CD4-positive, CD25-positive, alpha-beta regulatory T cell (primary cell): ENCODE measurements at regions not wholly inside any gene's neighbourhood (a gene's known extent, or its start where the extent isn't known, plus 50 kb on each side); places are given as distances from the start of the nearest gene placed in this dataset.
"Not testable (repeated sequence)": the region's sequence is repeated elsewhere in the genome, so short reads cannot be mapped to it uniquely, and the experiment has no call there.

Experiments
- ATAC-seq, 2 donors: fragments of 150-1000 bp; cut with Tn5 transposase; one replicate each; pipeline ENCODE4 v1.10.0; 2021; ENCODE audit warnings: low read depth in 2 of 2, moderate number of reproducible peaks in 2 of 2, moderate library complexity in 1 of 2
- DNase-seq, 3 donors: peaks; one replicate each; pipeline versions ENCODE4 v3.0.0 to v3.0.0-alpha.2; 2012 to 2022; ENCODE audit warnings: mixed read lengths in 1 of 3
- H3K27ac ChIP-seq: one replicate; pipeline ENCODE4 v1.7.0; 2013; ENCODE audit warnings: mild to moderate bottlenecking, low read length; ENCODE audit not compliant: insufficient read depth, poor library complexity, severe bottlenecking
- H3K27me3 ChIP-seq: one replicate; pipeline ENCODE4 v1.7.0; 2013; ENCODE audit warnings: low read length; ENCODE audit not compliant: control insufficient read depth, insufficient read depth
- H3K36me3 ChIP-seq: one replicate; pipeline ENCODE4 v1.7.0; 2013; ENCODE audit warnings: mild to moderate bottlenecking, low read length, moderate library complexity; ENCODE audit not compliant: control insufficient read depth, insufficient read depth
- H3K4me1 ChIP-seq: 2 replicates; pipeline ENCODE4 v1.7.0; 2013; ENCODE audit warnings: mild to moderate bottlenecking, low read length; ENCODE audit not compliant: insufficient read depth, control insufficient read depth, poor library complexity, severe bottlenecking
- H3K4me3 ChIP-seq: one replicate; pipeline ENCODE4 v1.7.0; 2013; ENCODE audit warnings: low read depth, mild to moderate bottlenecking, low read length, moderate library complexity
- H3K9me3 ChIP-seq, 2 experiments: 1 replicate in 1 of 2; 2 replicates in 1 of 2; pipeline ENCODE4 v1.7.0; 2013; ENCODE audit warnings: low read length in 2 of 2, mild to moderate bottlenecking in 1 of 2, moderate library complexity in 1 of 2; ENCODE audit not compliant: control insufficient read depth in 2 of 2
- H3K27ac Mint-ChIP-seq, 3 donors: one replicate each; pipeline ENCODE4 v1.8.0; 2020 to 2022; ENCODE audit warnings: mild to moderate bottlenecking in 3 of 3, mixed read lengths in 3 of 3, moderate library complexity in 2 of 3
- H3K27me3 Mint-ChIP-seq: one replicate; pipeline ENCODE4 v1.8.0; 2022; ENCODE audit warnings: mild to moderate bottlenecking, mixed read lengths
- H3K36me3 Mint-ChIP-seq: one replicate; pipeline ENCODE4 v1.8.0; 2020; ENCODE audit warnings: mixed read lengths
- H3K4me1 Mint-ChIP-seq, 4 donors: one replicate each; pipeline ENCODE4 v1.8.0; 2020 to 2022; ENCODE audit warnings: mixed read lengths in 4 of 4, mild to moderate bottlenecking in 1 of 4
- H3K4me3 Mint-ChIP-seq, 4 donors: one replicate each; pipeline ENCODE4 v1.8.0; 2020 to 2022; ENCODE audit warnings: mild to moderate bottlenecking in 4 of 4, mixed read lengths in 4 of 4, moderate library complexity in 3 of 4
- H3K9me3 Mint-ChIP-seq, 7 donors: one replicate each; pipeline ENCODE4 v1.8.0; 2020 to 2022; ENCODE audit warnings: mixed read lengths in 7 of 7, mild to moderate bottlenecking in 3 of 7, moderate library complexity in 2 of 7

- Histone ChIP-seq H3K4me3 (no peak overlapping the region), H3K9me3 (no peaks in the 10 kb centered on the region), H3K27me3 (no peaks in the 10 kb centered on the region), H3K36me3 (no peaks in the 10 kb centered on the region), H3K4me1 (no peaks in the 10 kb centered on the region), H3K27ac (no peak overlapping the region)
- no peak for ATAC-seq
- H3K4me3 Mint-ChIP-seq: no peak overlapping the region
- no peak overlapping the region for H3K27ac Mint-ChIP-seq
- peaks cover 15% of the 10 kb centered on the region for H3K27me3 Mint-ChIP-seq
- peaks cover 0 to 1% (median 0%) of the 10 kb centered on the region in 7 donors for H3K9me3 Mint-ChIP-seq
- no peaks in the 10 kb centered on the region for H3K36me3 Mint-ChIP-seq
- H3K4me1 Mint-ChIP-seq: no peaks in the 10 kb centered on the region
- no peak for DNase-seq
These were observed 134.8 kb downstream of the PXDC1 start for GRCh38 chr6:3616565-3617176.

DNA sequence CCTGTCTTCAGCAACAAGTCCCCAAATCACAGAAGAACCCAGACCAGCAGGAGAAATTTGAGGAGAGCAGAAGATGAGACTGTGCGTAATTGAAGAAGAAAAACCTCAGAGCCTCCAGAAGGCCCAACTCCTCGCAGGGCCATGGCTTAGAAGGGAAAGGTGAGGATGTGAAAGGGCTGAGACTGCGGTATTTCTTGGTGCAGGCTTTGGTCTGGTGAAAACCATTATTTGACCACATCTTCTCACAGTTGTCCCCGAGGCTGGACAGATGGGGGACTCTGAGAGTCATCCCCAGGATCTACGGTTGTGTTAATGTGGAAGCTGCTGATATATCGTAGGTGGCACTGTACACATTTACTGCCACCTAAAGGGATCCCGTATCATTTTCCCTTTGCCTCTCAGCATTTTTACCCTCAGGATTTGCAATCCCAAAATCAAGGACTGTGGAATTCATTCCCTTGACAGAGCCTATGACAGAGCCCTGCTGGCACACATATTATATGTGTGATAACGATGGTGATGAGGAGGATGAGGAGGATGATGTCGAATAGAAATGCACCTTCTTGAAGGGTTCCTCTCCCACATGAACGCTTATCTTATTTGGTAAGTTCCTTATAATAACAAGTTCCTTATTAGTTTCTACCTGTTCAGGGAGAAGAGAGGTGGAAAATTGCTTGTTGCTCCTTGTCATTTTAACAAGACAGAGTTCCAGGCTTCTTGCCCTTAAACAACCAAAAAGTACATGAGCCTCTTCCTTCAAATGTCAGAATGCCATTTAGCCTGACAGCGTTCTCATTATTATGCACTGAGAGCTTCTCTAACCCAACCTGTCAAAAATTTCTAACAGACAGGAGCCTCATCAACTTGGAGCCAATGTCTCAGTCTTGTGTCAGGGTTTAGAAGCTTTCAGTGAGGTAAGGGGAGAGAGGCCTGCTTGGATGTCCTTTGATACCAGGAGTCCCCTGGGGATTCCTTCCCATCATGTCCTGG, 135.8 kb downstream of the PXDC1 start:
- Histone ChIP-seq H3K36me3 (no peaks in the 10 kb centered on the region), H3K4me1 (no peaks in the 10 kb centered on the region), H3K27me3 (no peaks in the 10 kb centered on the region), H3K27ac (no peak overlapping the region), H3K4me3 (no peak overlapping the region), H3K9me3 (no peaks in the 10 kb centered on the region)
- H3K27me3 Mint-ChIP-seq: peaks cover 13% of the 10 kb centered on the region
- no peaks in the 10 kb centered on the region for H3K9me3 Mint-ChIP-seq
- no peak overlapping the region for H3K4me3 Mint-ChIP-seq
- no peak for ATAC-seq
- no peak overlapping the region for H3K27ac Mint-ChIP-seq
- H3K4me1 Mint-ChIP-seq: no peaks in the 10 kb centered on the region
- H3K36me3 Mint-ChIP-seq: no peaks in the 10 kb centered on the region
- DNase-seq: no peak

DNA sequence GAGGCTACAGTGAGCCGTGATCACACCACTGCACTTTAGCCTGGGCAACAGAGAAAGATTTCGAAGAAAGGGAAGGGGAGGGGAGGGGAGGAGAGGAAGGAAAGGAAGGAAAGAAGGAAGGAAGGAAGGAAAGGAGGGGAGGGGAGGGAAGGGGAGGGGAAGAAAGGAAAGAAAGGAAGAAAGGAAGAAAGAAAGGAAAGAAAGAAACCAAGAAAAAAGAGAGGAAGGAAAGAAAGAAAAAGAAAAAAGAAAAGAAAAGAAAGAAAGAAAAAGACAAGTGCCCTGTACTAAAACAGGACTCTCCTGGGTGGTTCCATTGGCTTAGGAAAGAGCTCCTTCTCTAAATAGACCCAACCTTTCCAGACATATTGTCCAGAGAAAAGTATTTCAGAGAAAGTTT, 136.6 kb downstream of the PXDC1 start:
- no peak for ATAC-seq
- Mint-ChIP-seq H3K4me3 (no peak overlapping the region), H3K4me1 (no peaks in the 10 kb centered on the region), H3K27ac (no peak overlapping the region), H3K27me3 (peaks cover 13% of the 10 kb centered on the region), H3K9me3 (no peaks in the 10 kb centered on the region), H3K36me3 (no peaks in the 10 kb centered on the region)
- Histone ChIP-seq H3K9me3 (no peaks in the 10 kb centered on the region), H3K4me3 (no peak overlapping the region), H3K27me3 (no peaks in the 10 kb centered on the region), H3K27ac (no peak overlapping the region), H3K36me3 (no peaks in the 10 kb centered on the region), H3K4me1 (no peaks in the 10 kb centered on the region)
- DNase-seq: no peak

DNA sequence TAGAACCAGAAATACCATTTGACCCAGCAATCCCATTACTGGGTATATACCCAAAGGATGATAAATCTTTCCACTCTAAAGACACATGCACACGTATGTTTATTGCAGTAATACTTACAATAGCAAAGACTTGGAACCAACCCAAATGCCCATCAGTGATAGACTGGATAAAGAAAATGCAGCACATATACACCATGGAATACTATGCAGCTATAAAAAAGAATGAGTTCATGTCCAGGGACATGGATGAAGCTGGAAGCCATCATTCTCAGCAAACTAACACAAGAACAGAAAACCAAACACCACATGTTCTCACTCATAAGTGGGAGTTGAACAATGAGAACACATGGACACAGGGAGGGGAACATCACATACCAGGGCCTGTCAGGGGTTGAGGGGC, 137.9 kb downstream of the PXDC1 start:
- DNase-seq, H3K36me3 ChIP-seq, H3K4me1 ChIP-seq, H3K27me3 ChIP-seq, H3K27ac ChIP-seq, H3K9me3 Mint-ChIP-seq, H3K4me3 Mint-ChIP-seq, H3K4me3 ChIP-seq, ATAC-seq, H3K9me3 ChIP-seq, H3K36me3 Mint-ChIP-seq, H3K27ac Mint-ChIP-seq, H3K4me1 Mint-ChIP-seq: not testable (repeated sequence)
- H3K27me3 Mint-ChIP-seq: peaks cover 13% of the 10 kb centered on the region

DNA sequence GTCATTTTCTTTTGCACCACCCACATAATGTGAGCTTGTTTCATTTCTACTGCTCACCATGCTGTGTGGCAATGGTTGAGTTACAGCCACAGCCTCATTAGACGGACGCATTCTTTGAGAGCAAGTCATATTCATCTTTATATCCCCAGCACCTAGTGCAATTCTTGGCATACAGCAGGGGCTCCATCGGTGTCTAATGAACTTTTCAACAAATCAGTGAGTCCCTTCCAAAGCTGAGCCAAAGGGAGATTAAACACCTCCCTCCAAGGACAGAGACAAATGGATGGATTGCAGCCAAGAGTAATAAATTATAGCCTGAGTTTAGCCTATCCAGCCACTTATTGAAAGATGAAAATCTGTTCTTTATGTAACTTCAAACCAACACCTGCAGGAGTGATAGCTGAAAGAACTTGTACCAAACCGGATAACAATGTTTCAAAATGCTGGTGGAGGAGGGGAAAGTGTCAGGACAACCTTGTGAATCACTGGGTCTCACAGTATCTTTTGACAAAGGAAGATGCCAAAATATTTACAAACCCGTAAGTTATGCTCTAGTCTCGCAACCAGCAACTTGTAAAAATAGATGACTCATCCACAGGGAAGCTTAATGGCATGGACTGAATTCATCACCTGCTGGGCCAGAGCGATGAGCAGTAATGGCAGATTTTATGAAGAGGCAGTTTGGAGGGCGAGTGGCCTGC, 139.0 kb downstream of the PXDC1 start:
- H3K27me3 ChIP-seq: peaks cover 4% of the 10 kb centered on the region
- no peaks in the 10 kb centered on the region for H3K36me3 ChIP-seq
- H3K9me3 Mint-ChIP-seq: no peaks in the 10 kb centered on the region
- H3K4me3 ChIP-seq: no peak overlapping the region
- no peak overlapping the region for H3K4me3 Mint-ChIP-seq
- H3K4me1 ChIP-seq: no peaks in the 10 kb centered on the region
- peak overlapping the region in 1 of 3 donors; percentile 29 for H3K27ac Mint-ChIP-seq
- no peak for DNase-seq
- ATAC-seq: no peak
- H3K27me3 Mint-ChIP-seq: peaks cover 13% of the 10 kb centered on the region
- H3K4me1 Mint-ChIP-seq: no peaks in the 10 kb centered on the region
- no peaks in the 10 kb centered on the region for H3K9me3 ChIP-seq
- H3K27ac ChIP-seq: no peak overlapping the region
- H3K36me3 Mint-ChIP-seq: no peaks in the 10 kb centered on the region

DNA sequence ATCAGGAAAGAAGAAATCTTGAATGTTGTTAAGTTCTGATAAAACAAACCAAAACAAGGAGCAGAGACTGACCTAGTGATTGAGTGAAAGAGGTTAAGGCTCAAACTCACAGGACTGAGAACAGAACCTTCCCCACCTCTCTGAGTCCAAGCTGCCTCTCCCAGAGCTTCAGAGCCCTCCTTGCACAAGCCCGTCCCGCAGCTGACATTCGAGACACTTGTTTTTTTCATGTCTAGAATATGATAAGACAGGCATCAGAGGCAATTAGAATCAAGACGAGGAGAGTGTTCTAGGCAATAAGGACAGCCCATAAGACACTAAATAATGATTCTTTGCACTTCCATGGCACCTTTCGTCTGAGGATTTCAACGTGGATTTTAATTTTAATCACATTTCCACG, 140.6 kb downstream of the PXDC1 start:
- DNase-seq (no peak), ATAC-seq (no peak)
- Histone ChIP-seq H3K36me3 (no peaks in the 10 kb centered on the region), H3K4me1 (no peaks in the 10 kb centered on the region), H3K9me3 (no peaks in the 10 kb centered on the region), H3K27me3 (peaks cover 4% of the 10 kb centered on the region), H3K27ac (no peak overlapping the region), H3K4me3 (no peak overlapping the region)
- Mint-ChIP-seq H3K27ac (no peak overlapping the region), H3K9me3 (peaks cover 0 to 3% (median 0%) of the 10 kb centered on the region in 7 donors), H3K27me3 (peaks cover 13% of the 10 kb centered on the region), H3K4me1 (no peaks in the 10 kb centered on the region), H3K36me3 (no peaks in the 10 kb centered on the region), H3K4me3 (no peak overlapping the region)

GRCh38 chr6:3610206-3610605, 141.3 kb downstream of the PXDC1 start:
- no peaks in the 10 kb centered on the region for H3K36me3 ChIP-seq
- H3K4me1 Mint-ChIP-seq: no peaks in the 10 kb centered on the region
- no peak overlapping the region for H3K4me3 Mint-ChIP-seq
- peaks cover 4% of the 10 kb centered on the region for H3K27me3 ChIP-seq
- H3K27ac Mint-ChIP-seq: no peak overlapping the region
- no peaks in the 10 kb centered on the region for H3K4me1 ChIP-seq
- H3K9me3 ChIP-seq: no peaks in the 10 kb centered on the region
- no peak overlapping the region for H3K27ac ChIP-seq
- no peaks in the 10 kb centered on the region for H3K36me3 Mint-ChIP-seq
- peaks cover 0 to 3% (median 0%) of the 10 kb centered on the region in 7 donors for H3K9me3 Mint-ChIP-seq
- no peak for ATAC-seq
- H3K4me3 ChIP-seq: no peak overlapping the region
- no peak for DNase-seq
- H3K27me3 Mint-ChIP-seq: peaks cover 13% of the 10 kb centered on the region
